Natural killer cell (primary cell): ENCODE measurements at regions not wholly inside any gene's neighbourhood (a gene's known extent, or its start where the extent isn't known, plus 50 kb on each side); places are given as distances from the start of the nearest gene placed in this dataset.

ENCODE experiments used
- ATAC-seq, 3 donors: fragments of 150-1000 bp in 2 of 3; fragments of 200-7000 bp in 1 of 3; cut with Tn5 transposase; 1 replicate in 1 of 3; 2 replicates in 2 of 3; pipeline ENCODE4 v1.10.0; 2021; ENCODE audit warnings: mild to moderate bottlenecking in 2 of 3, moderate library complexity in 2 of 3
- DNase-seq, 2 donors: peaks; one replicate each; pipeline versions ENCODE4 v3.0.0 to v3.0.0-alpha.2; 2013 to 2021; ENCODE audit warnings: mixed read lengths in 1 of 2
- H3K27ac ChIP-seq: one replicate; pipeline ENCODE4 v1.5.1; 2013; ENCODE audit warnings: mild to moderate bottlenecking, low read length
- H3K27me3 ChIP-seq: one replicate; pipeline ENCODE4 v1.6.1; 2013; ENCODE audit warnings: low read length; ENCODE audit not compliant: control insufficient read depth, insufficient read depth
- H3K36me3 ChIP-seq: one replicate; pipeline ENCODE4 v1.6.1; 2013; ENCODE audit warnings: low read length; ENCODE audit not compliant: control insufficient read depth, insufficient read depth
- H3K4me1 ChIP-seq: one replicate; pipeline ENCODE4 v1.6.1; 2013; ENCODE audit warnings: low read length; ENCODE audit not compliant: control insufficient read depth, insufficient read depth
- H3K4me3 ChIP-seq: one replicate; pipeline ENCODE4 v1.5.1; 2013; ENCODE audit warnings: low read length
- H3K9me3 ChIP-seq: one replicate; pipeline ENCODE4 v1.6.1; 2013; ENCODE audit warnings: low read length; ENCODE audit not compliant: control insufficient read depth, insufficient read depth
- H3K27ac Mint-ChIP-seq, 2 donors: one replicate each; pipeline ENCODE4 v1.8.0; 2022; ENCODE audit warnings: mild to moderate bottlenecking in 2 of 2, mixed read lengths in 2 of 2, moderate library complexity in 1 of 2
- H3K27me3 Mint-ChIP-seq, 2 donors: one replicate each; pipeline ENCODE4 v1.8.0; 2022; ENCODE audit warnings: low read depth in 2 of 2, mixed read lengths in 2 of 2
- H3K36me3 Mint-ChIP-seq: one replicate; pipeline ENCODE4 v1.8.0; 2022; ENCODE audit warnings: mixed read lengths
- H3K4me1 Mint-ChIP-seq, 2 donors: one replicate each; pipeline ENCODE4 v1.8.0; 2022; ENCODE audit warnings: mixed read lengths in 2 of 2
- H3K4me3 Mint-ChIP-seq: one replicate; pipeline ENCODE4 v1.8.0; 2022; ENCODE audit warnings: mild to moderate bottlenecking, moderate library complexity, mixed read lengths
- H3K9me3 Mint-ChIP-seq, 2 donors: one replicate each; pipeline ENCODE4 v1.8.0; 2022; ENCODE audit warnings: mixed read lengths in 2 of 2
- CTCF ChIP-seq: fragments of 200-600 bp; IDR thresholded peaks from one replicate; pipeline ENCODE4 v1.8.0; 2022; ENCODE audit warnings: antibody characterized with exemption
- WGBS: methylation state at CpG from one replicate; pipeline ENCODE4 v1.1.7; 2013; ENCODE audit warnings: missing lambda C conversion rate; ENCODE audit not compliant: insufficient coverage; 5-methylcytosine and 5-hydroxymethylcytosine counted together
- intact Hi-C: fragments of 100-400 bp; cut with micrococcal nuclease; formaldehyde crosslinking; loops from one replicate; pipeline ENCODE4 v1.14.2; 2022

DNA sequence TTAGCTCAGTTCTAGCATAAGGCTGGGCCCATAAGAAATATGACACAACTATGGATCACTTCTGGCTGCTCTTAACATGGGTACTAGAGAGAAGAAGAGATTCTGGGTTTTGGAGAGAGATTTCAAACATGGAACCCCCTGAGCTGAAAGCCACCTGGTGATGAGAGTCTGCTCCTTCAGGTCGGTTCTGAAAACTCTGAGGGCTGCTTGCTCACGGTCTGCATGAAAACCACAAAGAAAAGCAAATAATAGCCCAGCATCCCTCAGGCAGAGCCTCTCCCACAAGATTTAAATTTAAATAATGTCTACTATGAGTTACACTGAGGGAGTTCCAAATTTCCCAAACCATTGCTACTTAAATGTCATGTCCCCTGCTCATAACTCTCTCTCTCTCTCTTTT is 301.5 kb downstream of the BMP7 start:
- no peaks in the 10 kb centered on the region for H3K36me3 ChIP-seq
- intact Hi-C loops, result no loop called here
- no peak overlapping the region for H3K27ac Mint-ChIP-seq
- H3K27me3 Mint-ChIP-seq, result peaks cover 11 to 19% of the 10 kb centered on the region in 2 donors
- H3K27me3 ChIP-seq, result no peaks in the 10 kb centered on the region
- no peak overlapping the region for H3K4me3 Mint-ChIP-seq
- H3K9me3 ChIP-seq, result no peaks in the 10 kb centered on the region
- H3K27ac ChIP-seq, result no peak overlapping the region
- H3K9me3 Mint-ChIP-seq, result no peaks in the 10 kb centered on the region
- DNase-seq (no peak), ATAC-seq (no peak)
- no peaks in the 10 kb centered on the region for H3K36me3 Mint-ChIP-seq
- no peaks in the 10 kb centered on the region for H3K4me1 ChIP-seq
- no peak overlapping the region for H3K4me3 ChIP-seq
- TF ChIP-seq CTCF, result no peak
- 29% methylated on average over 2 of the region's 2 CpGs for WGBS
- H3K4me1 Mint-ChIP-seq, result no peaks in the 10 kb centered on the region

DNA sequence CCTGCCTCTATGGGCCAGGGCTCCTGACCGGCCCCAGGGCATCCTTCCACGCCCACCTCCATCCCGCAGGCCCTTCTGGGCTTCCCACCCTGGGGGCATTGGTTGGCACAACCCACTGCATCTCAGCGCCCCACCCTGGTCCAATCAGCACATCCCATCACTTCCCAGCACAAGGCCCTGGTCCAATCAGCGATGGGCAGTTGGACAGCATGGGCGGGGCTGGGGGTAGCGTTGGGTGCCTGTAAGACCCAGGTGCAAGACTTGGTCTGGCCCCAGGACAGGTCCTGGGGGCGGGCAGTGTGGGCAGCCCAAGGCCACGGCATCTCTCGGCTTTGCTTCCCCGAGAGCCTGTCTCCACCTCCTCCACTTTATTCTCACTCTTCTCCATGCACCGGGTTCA is 298.5 kb downstream of the BMP7 start:
- no peak overlapping the region for H3K4me3 ChIP-seq

GRCh38 chr20:56968376-56969048 is 297.9 kb downstream of the BMP7 start:
- TF ChIP-seq CTCF, result no peak
- H3K4me3 ChIP-seq, result no peak overlapping the region
- 76% methylated on average over 11 of the region's 12 CpGs for WGBS
- H3K4me1 ChIP-seq, result no peaks in the 10 kb centered on the region
- no peaks in the 10 kb centered on the region for H3K27me3 ChIP-seq
- intact Hi-C loops, result no loop called here
- peaks cover 6 to 12% of the 10 kb centered on the region in 2 donors for H3K27me3 Mint-ChIP-seq
- H3K9me3 ChIP-seq, result no peaks in the 10 kb centered on the region
- H3K27ac Mint-ChIP-seq, result no peak overlapping the region
- H3K9me3 Mint-ChIP-seq, result no peaks in the 10 kb centered on the region
- ATAC-seq (no peak), DNase-seq (no peak)
- H3K36me3 ChIP-seq, result no peaks in the 10 kb centered on the region
- no peak overlapping the region for H3K27ac ChIP-seq
- no peaks in the 10 kb centered on the region for H3K4me1 Mint-ChIP-seq
- no peak overlapping the region for H3K4me3 Mint-ChIP-seq
- no peaks in the 10 kb centered on the region for H3K36me3 Mint-ChIP-seq

More for the DNA sequence above, 298.5 kb downstream of the BMP7 start:
- Histone ChIP-seq H3K27me3 (no peaks in the 10 kb centered on the region), H3K9me3 (no peaks in the 10 kb centered on the region), H3K27ac (no peak overlapping the region), H3K4me1 (no peaks in the 10 kb centered on the region), H3K36me3 (no peaks in the 10 kb centered on the region)
- Mint-ChIP-seq H3K9me3 (no peaks in the 10 kb centered on the region), H3K36me3 (no peaks in the 10 kb centered on the region), H3K4me3 (no peak overlapping the region), H3K27ac (no peak overlapping the region), H3K27me3 (peaks cover 6 to 12% of the 10 kb centered on the region in 2 donors), H3K4me1 (no peaks in the 10 kb centered on the region)
- 77% methylated on average over 12 of the region's 12 CpGs for WGBS
- ATAC-seq (no peak), DNase-seq (no peak)
- intact Hi-C loops, result no loop called here
- no peak for TF ChIP-seq CTCF
